Tibial nerve (tissue), 4 donors: ENCODE measurements at regions not wholly inside any gene's neighbourhood (a gene's known extent, or its start where the extent isn't known, plus 50 kb on each side); places are given as distances from the start of the nearest gene placed in this dataset.

Experiments used
- DNase-seq, 2 donors: peaks; one replicate each; pipeline ENCODE4 v3.0.0-alpha.2; 2019; ENCODE audit warnings: low spot score in 2 of 2
- H3K27ac ChIP-seq, 4 donors: fragments of 200-600 bp; sonication (generic) in 3 of 4; one replicate each; pipeline ENCODE4 v1.5.1; 2017 to 2019; ENCODE audit warnings: mild to moderate bottlenecking in 1 of 4
- H3K27me3 ChIP-seq, 2 donors: fragments of 200-600 bp; sonication (generic) in 1 of 2; one replicate each; pipeline versions ENCODE4 v1.5.1 to v1.6.0; 2017 to 2019
- H3K36me3 ChIP-seq, 3 donors: fragments of 200-600 bp; sonication (generic); one replicate each; pipeline ENCODE4 v1.5.1; 2018 to 2019
- H3K4me1 ChIP-seq, 4 donors: fragments of 200-600 bp; sonication (generic) in 3 of 4; one replicate each; pipeline ENCODE4 v1.5.1; 2017 to 2019
- H3K4me3 ChIP-seq, 4 donors: fragments of 200-600 bp; sonication (generic) in 3 of 4; one replicate each; pipeline ENCODE4 v1.5.1; 2017 to 2019; ENCODE audit warnings: mild to moderate bottlenecking in 1 of 4, moderate library complexity in 1 of 4
- H3K9me3 ChIP-seq, 4 donors: fragments of 200-600 bp; sonication (generic) in 3 of 4; one replicate each; pipeline ENCODE4 v1.5.1; 2017 to 2019
- CTCF ChIP-seq, 5 experiments: fragments of 200-600 bp in 3 of 5; fragments of 450-650 bp in 2 of 5; sonication (generic) in 3 of 5; IDR thresholded peaks; one replicate each; pipeline ENCODE4 v1.5.1; 2016 to 2019; ENCODE audit warnings: antibody characterized with exemption in 5 of 5, mild to moderate bottlenecking in 3 of 5, moderate library complexity in 2 of 5
- EP300 ChIP-seq, 2 donors: sonication (generic); formaldehyde crosslinking; IDR thresholded peaks; one replicate each; pipeline ENCODE4 v1.6.1; 2017; ENCODE audit warnings: antibody characterized with exemption in 2 of 2, mild to moderate bottlenecking in 1 of 2
- POLR2A ChIP-seq, 2 donors: fragments of 450-650 bp; IDR thresholded peaks; one replicate each; pipeline ENCODE4 v1.6.1; 2017; ENCODE audit warnings: antibody characterized with exemption in 2 of 2, mild to moderate bottlenecking in 2 of 2, moderate library complexity in 2 of 2
- WGBS, 2 donors: methylation state at CpG; one replicate each; pipeline ENCODE4 v1.1.5; 2018; 5-methylcytosine and 5-hydroxymethylcytosine counted together

DNA sequence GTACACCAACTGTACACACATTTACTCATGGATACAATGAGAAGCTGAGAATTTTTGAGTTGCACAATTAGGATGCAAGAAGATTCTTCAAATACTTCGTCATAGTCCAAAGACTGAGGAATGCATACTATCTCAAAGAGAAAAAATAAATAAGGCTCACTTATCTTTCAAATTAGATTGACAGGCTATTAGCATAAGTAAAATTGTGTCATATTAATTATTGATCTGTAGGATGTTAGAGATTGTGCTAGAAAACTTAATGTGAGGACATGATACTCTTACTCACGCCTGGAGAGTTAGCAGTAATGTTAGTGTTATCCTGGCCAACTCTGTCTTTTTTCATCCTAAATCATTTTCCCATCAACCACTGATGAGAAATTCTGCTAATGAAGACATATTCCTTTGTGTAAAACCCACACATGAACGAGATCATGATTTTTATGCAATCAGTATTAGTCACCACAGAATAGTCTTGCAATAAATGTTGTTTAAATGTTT, 659.0 kb downstream of the LTN1 start:
- Histone ChIP-seq H3K36me3 (no peaks in the 10 kb centered on the region), H3K4me1 (peaks cover 0 to 29% (median 0%) of the 10 kb centered on the region in 4 donors), H3K4me3 (no peak overlapping the region), H3K27me3 (no peaks in the 10 kb centered on the region), H3K27ac (no peak overlapping the region), H3K9me3 (no peaks in the 10 kb centered on the region)
- 55 to 57% methylated on average over 3 of the region's 3 CpGs for WGBS, 2 donors
- TF ChIP-seq POLR2A (IDR thresholded peaks at IDR 0.05) = no peak
- no peak for TF ChIP-seq CTCF (IDR thresholded peaks at IDR 0.05)
- TF ChIP-seq EP300 (IDR thresholded peaks at IDR 0.05) = no peak
- DNase-seq = no peak

GRCh38 chr21:28332796-28333195, 659.9 kb downstream of the LTN1 start:
- Histone ChIP-seq H3K27me3 (no peaks in the 10 kb centered on the region), H3K27ac (no peak overlapping the region), H3K36me3 (no peaks in the 10 kb centered on the region), H3K9me3 (no peaks in the 10 kb centered on the region), H3K4me3 (no peak overlapping the region), H3K4me1 (peaks cover 0 to 24% (median 0%) of the 10 kb centered on the region in 4 donors)
- DNase-seq = no peak
- 47% methylated on average over 1 of the region's 1 CpG for WGBS, 2 donors
- TF ChIP-seq EP300 (IDR thresholded peaks at IDR 0.05) (no peak), CTCF (IDR thresholded peaks at IDR 0.05) (no peak), POLR2A (IDR thresholded peaks at IDR 0.05) (no peak)

DNA sequence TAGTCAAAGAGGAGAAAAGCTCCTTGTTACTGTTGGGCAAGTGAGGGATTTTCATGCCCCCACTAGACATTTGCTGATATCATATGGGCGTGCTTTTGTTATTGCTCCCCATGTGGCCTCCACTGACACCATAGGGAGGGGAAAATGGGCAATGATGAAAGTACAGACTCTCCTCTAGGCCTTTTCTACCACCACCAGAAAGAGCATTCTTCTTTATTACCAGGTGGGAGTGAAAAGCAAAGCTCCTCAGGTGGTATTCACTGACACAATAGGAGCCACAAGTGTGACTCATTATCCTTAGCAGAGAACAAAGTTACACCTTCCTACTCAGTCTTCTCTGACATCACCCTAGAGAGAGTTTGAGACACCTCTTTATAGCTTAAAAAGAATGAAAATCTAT, 667.1 kb downstream of the LTN1 start:
- Histone ChIP-seq H3K4me1 (no peaks in the 10 kb centered on the region), H3K27me3 (no peaks in the 10 kb centered on the region), H3K9me3 (peaks cover 0 to 26% (median 0%) of the 10 kb centered on the region in 4 donors), H3K36me3 (no peaks in the 10 kb centered on the region), H3K27ac (no peak overlapping the region), H3K4me3 (no peak overlapping the region)
- TF ChIP-seq CTCF (IDR thresholded peaks at IDR 0.05) (no peak), EP300 (IDR thresholded peaks at IDR 0.05) (no peak), POLR2A (IDR thresholded peaks at IDR 0.05) (no peak)
- DNase-seq = no peak
- 71 to 88% methylated on average over 1 of the region's 1 CpG for WGBS, 2 donors

DNA sequence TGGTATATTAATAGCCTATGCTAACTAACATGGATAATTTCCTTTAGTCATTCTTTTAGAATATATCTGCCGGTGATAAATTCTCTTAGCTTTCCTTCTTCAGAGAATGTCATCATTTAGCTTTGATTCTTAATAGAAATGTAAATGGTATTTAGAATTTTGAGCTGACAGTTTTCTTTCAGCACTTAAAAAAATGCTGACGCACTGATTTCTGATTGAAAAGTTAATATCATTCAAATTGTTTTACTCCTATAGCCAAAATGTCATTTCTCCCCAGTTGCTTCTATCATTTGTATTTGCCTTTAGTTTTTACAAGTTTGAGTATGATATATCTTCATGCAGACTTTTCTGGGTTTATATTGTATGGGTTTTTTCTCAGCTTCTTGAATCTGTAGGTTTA, 668.0 kb downstream of the LTN1 start:
- 90 to 94% methylated on average over 2 of the region's 2 CpGs for WGBS, 2 donors
- H3K27me3 ChIP-seq = no peaks in the 10 kb centered on the region
- no peak overlapping the region for H3K27ac ChIP-seq
- no peaks in the 10 kb centered on the region for H3K4me1 ChIP-seq
- no peak overlapping the region for H3K4me3 ChIP-seq
- no peak for TF ChIP-seq POLR2A (IDR thresholded peaks at IDR 0.05)
- no peak for TF ChIP-seq EP300 (IDR thresholded peaks at IDR 0.05)
- no peak for TF ChIP-seq CTCF (IDR thresholded peaks at IDR 0.05)
- H3K36me3 ChIP-seq = no peaks in the 10 kb centered on the region
- no peak for DNase-seq
- peaks cover 0 to 31% (median 0%) of the 10 kb centered on the region in 4 donors for H3K9me3 ChIP-seq

DNA sequence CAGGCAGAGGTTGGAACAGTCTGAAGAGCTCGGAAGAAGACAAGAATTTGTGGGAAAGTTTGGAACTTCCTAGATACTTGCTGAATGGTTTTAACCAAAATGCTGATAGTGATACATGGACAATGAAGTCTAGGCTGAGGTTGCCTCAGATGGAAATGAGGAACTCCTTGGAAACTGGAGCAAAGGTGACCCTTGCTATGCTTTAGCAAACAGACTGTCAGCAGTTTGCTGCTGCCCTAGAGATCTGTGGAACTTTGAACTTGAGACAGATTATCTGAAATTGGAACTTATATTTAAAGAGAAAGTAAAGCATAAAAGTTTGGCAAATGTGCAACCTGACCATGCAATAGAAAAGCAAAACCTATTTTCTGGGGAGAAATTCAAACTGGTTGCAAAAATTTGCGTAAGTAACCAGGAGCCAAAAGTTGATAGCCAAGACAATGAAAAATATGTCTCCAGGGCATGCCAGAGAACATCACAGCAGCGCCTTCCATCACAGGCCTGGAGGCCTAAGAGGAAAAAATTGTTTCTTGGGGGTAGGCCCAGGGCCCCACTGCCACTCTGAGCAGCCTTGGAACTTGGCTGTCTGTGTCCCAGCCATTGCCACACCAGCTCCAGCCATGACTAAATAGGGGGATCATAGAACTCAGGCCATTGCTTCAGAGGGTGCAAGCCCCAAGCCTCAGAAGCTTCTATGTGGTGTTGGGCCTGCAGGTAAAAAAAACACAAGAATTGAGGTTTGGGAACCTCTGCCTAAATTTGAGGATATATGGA, 675.3 kb downstream of the LTN1 start:
- no peak for DNase-seq
- 79 to 89% methylated on average over 3 of the region's 3 CpGs for WGBS, 2 donors
- H3K9me3 ChIP-seq = peaks cover 0 to 29% (median 0%) of the 10 kb centered on the region in 4 donors
- no peaks in the 10 kb centered on the region for H3K27me3 ChIP-seq
- TF ChIP-seq CTCF (IDR thresholded peaks at IDR 0.05) (no peak), EP300 (IDR thresholded peaks at IDR 0.05) (no peak), POLR2A (IDR thresholded peaks at IDR 0.05) (no peak)
- no peak overlapping the region for H3K27ac ChIP-seq
- H3K4me1 ChIP-seq = peaks cover 0 to 5% (median 0%) of the 10 kb centered on the region in 4 donors
- H3K4me3 ChIP-seq = no peak overlapping the region
- H3K36me3 ChIP-seq = no peaks in the 10 kb centered on the region
